OCI-LY7 (cell line): ENCODE measurements at regions not wholly inside any gene's neighbourhood (a gene's known extent, or its start where the extent isn't known, plus 50 kb on each side); places are given as distances from the start of the nearest gene placed in this dataset.
A peak's percentile ranks its signal among the peaks of the same experiment; 100 is the strongest.

ENCODE experiments used
- BruUV-seq: library from RNA; stranded (reverse); fragments of 400-500 nt; replicated peaks from 2 replicates; lab custom pipeline; 2021; lab: Mats Ljungman, UMichigan
- CTCF ChIA-PET: fragments of 300-600 bp; sonication (Branson Sonifier 250); formaldehyde crosslinking; loops from one replicate; lab custom pipeline; 2022; ENCODE audit warnings: antibody characterized with exemption; ENCODE audit not compliant: unreplicated experiment; lab: Charles Lee
- POLR2A ChIA-PET: fragments of 300-600 bp; sonication (Branson Sonifier 250); formaldehyde crosslinking; loops from one replicate; lab custom pipeline; 2022; ENCODE audit warnings: antibody characterized with exemption; lab: Charles Lee
- DNase-seq: peaks from one replicate; pipeline ENCODE4 v3.0.0-alpha.2; 2015; ENCODE audit warnings: low spot score
- H2AFZ ChIP-seq: fragments of 200-600 bp; sonication (generic), shearing (Covaris generic); 2 replicates; pipeline ENCODE4 v1.6.1; 2014; ENCODE audit warnings: mild to moderate bottlenecking, antibody characterized with exemption, low read length, moderate library complexity
- H3K27ac ChIP-seq: fragments of 200-600 bp; sonication (generic); 2 replicates; pipeline ENCODE4 v1.5.1; 2014; ENCODE audit warnings: mixed run types, low read depth, mild to moderate bottlenecking, moderate library complexity, low read length, inconsistent platforms; ENCODE audit not compliant: poor library complexity, severe bottlenecking
- H3K36me3 ChIP-seq: fragments of 200-600 bp; sonication (generic); 2 replicates; pipeline ENCODE4 v1.6.1; 2014; ENCODE audit warnings: mild to moderate bottlenecking, antibody characterized with exemption, low read length, moderate library complexity, mixed read lengths; ENCODE audit not compliant: insufficient read depth
- H3K4me1 ChIP-seq: fragments of 200-600 bp; sonication (generic); 2 replicates; pipeline ENCODE4 v1.5.1; 2014; ENCODE audit warnings: mild to moderate bottlenecking, low read length; ENCODE audit not compliant: insufficient read depth, poor library complexity, severe bottlenecking
- H3K4me2 ChIP-seq: fragments of 200-600 bp; sonication (generic); 2 replicates; pipeline ENCODE4 v1.6.1; 2014; ENCODE audit warnings: mild to moderate bottlenecking, low read length
- H3K4me3 ChIP-seq: fragments of 200-600 bp; sonication (generic); 2 replicates; pipeline ENCODE4 v1.5.1; 2014; ENCODE audit warnings: mild to moderate bottlenecking, low read depth, low read length; ENCODE audit not compliant: poor library complexity, severe bottlenecking
- H3K79me2 ChIP-seq: fragments of 200-600 bp; sonication (generic); 2 replicates; pipeline ENCODE4 v1.6.1; 2016; ENCODE audit warnings: low read depth, mild to moderate bottlenecking, low read length, moderate library complexity, mixed read lengths; ENCODE audit not compliant: insufficient read depth
- H3K9me2 ChIP-seq: fragments of 200-600 bp; sonication (generic); 2 replicates; pipeline ENCODE4 v1.6.1; 2016; ENCODE audit warnings: mild to moderate bottlenecking, low read length, mixed read lengths; ENCODE audit not compliant: insufficient read depth
- H3K9me3 ChIP-seq: fragments of 200-600 bp; sonication (generic); 2 replicates; pipeline ENCODE4 v1.6.1; 2014; ENCODE audit warnings: mild to moderate bottlenecking, mixed run types, low read length, mixed read lengths
- H4K20me1 ChIP-seq: fragments of 200-600 bp; sonication (generic); 2 replicates; pipeline ENCODE4 v1.6.1; 2014; ENCODE audit warnings: mild to moderate bottlenecking, antibody characterized with exemption, low read length, moderate library complexity, mixed read lengths; ENCODE audit not compliant: insufficient read depth
- CTCF ChIP-seq: fragments of 200-600 bp; sonication (generic); conservative IDR thresholded peaks from 2 replicates; pipeline ENCODE4 v1.5.1; 2014; ENCODE audit warnings: mild to moderate bottlenecking, antibody characterized with exemption, low read length, moderate library complexity, mixed read lengths
- EZH2phosphoT487 ChIP-seq: fragments of 200-600 bp; sonication (generic); IDR thresholded peaks from 2 replicates; pipeline ENCODE4 v1.6.1; 2018; ENCODE audit warnings: low read depth, borderline replicate concordance, mild to moderate bottlenecking, mixed run types, antibody characterized with exemption, low read length, moderate library complexity, mixed read lengths
- intact Hi-C: fragments of 100-400 bp; cut with micrococcal nuclease; formaldehyde crosslinking; loops from one replicate; pipeline ENCODE4 v1.10.0; 2022; ENCODE audit not compliant: unreplicated experiment

- no peak overlapping the region for H2AFZ ChIP-seq
- no peaks in the 10 kb centered on the region for H3K9me3 ChIP-seq
- DNase-seq = no peak
- no peaks in the 10 kb centered on the region for H3K79me2 ChIP-seq
- H3K4me1 ChIP-seq = peaks cover 7% of the 10 kb centered on the region
- POLR2A ChIA-PET = interaction anchor here (0.6 to 0.9 kb wide), 3 partner anchors 52 to 1608 kb away, joined by 3 read pairs; no protein-coding TSS in a partner anchor
- intact Hi-C loops = no loop called here
- CTCF ChIA-PET = no interaction called here
- no peak overlapping the region for H3K27ac ChIP-seq
- TF ChIP-seq CTCF (no peak), EZH2phosphoT487 (no peak)
- no peaks in the 10 kb centered on the region for H3K9me2 ChIP-seq
- H3K4me2 ChIP-seq = no peak overlapping the region
- BruUV-seq = no TSS peak
- no peaks in the 10 kb centered on the region for H3K36me3 ChIP-seq
- H4K20me1 ChIP-seq = no peaks in the 10 kb centered on the region
- no peak overlapping the region for H3K4me3 ChIP-seq
Observed at GRCh38 chr12:89803412-89803811, 94.8 kb upstream of the ATP2B1 start.

GRCh38 chr12:89801284-89801683 lies 92.6 kb upstream of the ATP2B1 start:
- TF ChIP-seq EZH2phosphoT487 (no peak), CTCF (no peak)
- Histone ChIP-seq H3K4me1 (peaks cover 7% of the 10 kb centered on the region), H3K36me3 (no peaks in the 10 kb centered on the region), H3K4me3 (no peak overlapping the region), H3K27ac (no peak overlapping the region), H3K4me2 (no peak overlapping the region; the same call in 1 of the 2 replicates), H3K79me2 (no peaks in the 10 kb centered on the region), H2AFZ (0 out of 2 replicates have a peak overlapping the region, but pooled peaks have one; percentile 4), H3K9me3 (no peaks in the 10 kb centered on the region), H3K9me2 (no peaks in the 10 kb centered on the region), H4K20me1 (no peaks in the 10 kb centered on the region)
- BruUV-seq = no TSS peak
- CTCF ChIA-PET = no interaction called here
- peak; percentile 14 for DNase-seq
- POLR2A ChIA-PET = interaction anchor here (1.1 to 2.5 kb wide), 3 partner anchors 16 to 40 kb away, joined by 3 to 8 read pairs (median 5); no protein-coding TSS in a partner anchor
- intact Hi-C loops = no loop called here

GRCh38 chr12:89800435-89800834 lies 91.8 kb upstream of the ATP2B1 start:
- no peak for TF ChIP-seq CTCF
- TF ChIP-seq EZH2phosphoT487 = no peak
- Histone ChIP-seq H3K4me1 (peaks cover 7% of the 10 kb centered on the region), H3K4me3 (no peak overlapping the region), H4K20me1 (no peaks in the 10 kb centered on the region), H3K36me3 (no peaks in the 10 kb centered on the region), H3K27ac (no peak overlapping the region), H2AFZ (peak overlapping the region; percentile 26; the same call in 1 of the 2 replicates), H3K9me3 (no peaks in the 10 kb centered on the region), H3K9me2 (no peaks in the 10 kb centered on the region), H3K79me2 (no peaks in the 10 kb centered on the region), H3K4me2 (no peak overlapping the region)
- POLR2A ChIA-PET = interaction anchor here (0.6 to 2.5 kb wide), 6 partner anchors 12 to 41 kb away, joined by 3 to 8 read pairs (median 3); no protein-coding TSS in a partner anchor
- no peak for DNase-seq
- intact Hi-C loops = no loop called here
- BruUV-seq = no TSS peak
- CTCF ChIA-PET = no interaction called here
